ENCODE measurements at regions not wholly inside any gene's neighbourhood (a gene's known extent, or its start where the extent isn't known, plus 50 kb on each side); places are given as distances from the start of the nearest gene placed in this dataset.

DNA sequence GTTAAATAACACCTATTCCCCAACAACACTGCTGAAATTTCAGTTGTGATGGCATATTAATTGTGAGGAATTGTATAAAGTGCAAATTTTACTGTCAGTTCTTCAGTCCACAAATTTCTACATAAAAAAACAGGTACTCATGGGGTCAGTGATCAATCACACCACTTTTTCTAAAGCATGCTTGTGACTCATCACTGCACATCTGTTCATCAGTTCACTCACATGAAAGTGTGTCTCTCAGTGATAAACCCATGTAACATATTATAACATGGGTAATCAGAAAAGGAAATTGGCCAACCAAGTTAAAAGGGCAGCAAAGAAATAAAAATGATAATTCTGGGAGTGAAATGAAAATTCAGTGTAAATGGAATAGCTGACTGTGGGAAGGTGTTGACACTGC, 234.7 kb upstream of the FKBP1C start:
- no peak overlapping the region for H3K4ac ChIP-seq (replicated peaks; ENCODE audit: insufficient read length, low read depth, low read length)
- ChIA-PET CTCF (ENCODE audit: partially characterized antibody) (no interaction called here), POLR2A (ENCODE audit: partially characterized antibody) (no interaction called here)
- no peak overlapping the region for H3K4me3 ChIP-seq (ENCODE audit: extremely low read depth in 1 of 4, insufficient read depth in 2 of 4, low read depth in 3 of 4, low read length in 4 of 4)
- H3K4me1 ChIP-seq (replicated peaks in 1 of 4; ENCODE audit: control insufficient read depth in 3 of 4, insufficient read depth in 4 of 4, low read length in 3 of 4): no peaks in the 10 kb centered on the region
- H3K9me3 ChIP-seq (ENCODE audit: insufficient read depth in 2 of 2, low read depth in 1 of 2, low read length in 1 of 2): no peaks in the 10 kb centered on the region
- H4K5ac ChIP-seq (ENCODE audit: insufficient read length, low read depth, low read length): no peak overlapping the region
- DNase-seq (ENCODE audit: low read depth in 1 of 2, low spot score in 2 of 2) (no peak), FAIRE-seq (no peak)
- H2AFZ ChIP-seq (ENCODE audit: low read length): 0 out of 2 replicates have a peak overlapping the region, but pooled peaks have one; percentile 24
- H2BK20ac ChIP-seq (ENCODE audit: low read length): no peak overlapping the region
- H3K23me2 ChIP-seq (ENCODE audit: low read depth, low read length): no peaks in the 10 kb centered on the region
- H3K14ac ChIP-seq (ENCODE audit: insufficient read length): no peak overlapping the region
- H3K18ac ChIP-seq (ENCODE audit: extremely low read depth, low read length): no peak overlapping the region
- H3K36me3 ChIP-seq (ENCODE audit: control insufficient read depth in 2 of 4, insufficient read depth in 4 of 4, low read length in 3 of 4): no peaks in the 10 kb centered on the region
- H3K27ac ChIP-seq (ENCODE audit: low read depth, low read length): no peak overlapping the region
- H4K8ac ChIP-seq (ENCODE audit: extremely low read depth, insufficient read depth, low read length): no peak overlapping the region
- no peak overlapping the region for H2BK5ac ChIP-seq (ENCODE audit: low read depth, low read length)
- H3K79me1 ChIP-seq (ENCODE audit: low read depth, low read length): no peaks in the 10 kb centered on the region
- H2BK15ac ChIP-seq (ENCODE audit: low read length): no peak overlapping the region
- H3K4me2 ChIP-seq (ENCODE audit: insufficient read depth in 1 of 2, low read depth in 2 of 2, low read length in 2 of 2): no peak overlapping the region
- H3K56ac ChIP-seq (replicated peaks; ENCODE audit: insufficient read length, low read depth, low read length): no peak overlapping the region
- no peak overlapping the region for H4K91ac ChIP-seq (replicated peaks; ENCODE audit: insufficient read length, low read length)
- H2BK120ac ChIP-seq (replicated peaks; ENCODE audit: low read depth, low read length): no peak overlapping the region
- no peak for TF ChIP-seq FOSL1 (IDR thresholded peaks at IDR 0.05; ENCODE audit: insufficient read depth, low read depth, low read length)
- TF ChIP-seq, protein P1, sequence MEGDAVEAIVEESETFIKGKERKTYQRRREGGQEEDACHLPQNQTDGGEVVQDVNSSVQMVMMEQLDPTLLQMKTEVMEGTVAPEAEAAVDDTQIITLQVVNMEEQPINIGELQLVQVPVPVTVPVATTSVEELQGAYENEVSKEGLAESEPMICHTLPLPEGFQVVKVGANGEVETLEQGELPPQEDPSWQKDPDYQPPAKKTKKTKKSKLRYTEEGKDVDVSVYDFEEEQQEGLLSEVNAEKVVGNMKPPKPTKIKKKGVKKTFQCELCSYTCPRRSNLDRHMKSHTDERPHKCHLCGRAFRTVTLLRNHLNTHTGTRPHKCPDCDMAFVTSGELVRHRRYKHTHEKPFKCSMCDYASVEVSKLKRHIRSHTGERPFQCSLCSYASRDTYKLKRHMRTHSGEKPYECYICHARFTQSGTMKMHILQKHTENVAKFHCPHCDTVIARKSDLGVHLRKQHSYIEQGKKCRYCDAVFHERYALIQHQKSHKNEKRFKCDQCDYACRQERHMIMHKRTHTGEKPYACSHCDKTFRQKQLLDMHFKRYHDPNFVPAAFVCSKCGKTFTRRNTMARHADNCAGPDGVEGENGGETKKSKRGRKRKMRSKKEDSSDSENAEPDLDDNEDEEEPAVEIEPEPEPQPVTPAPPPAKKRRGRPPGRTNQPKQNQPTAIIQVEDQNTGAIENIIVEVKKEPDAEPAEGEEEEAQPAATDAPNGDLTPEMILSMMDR (IDR thresholded peaks at IDR 0.05; ENCODE audit: control extremely low read depth in 1 of 3, insufficient read depth in 1 of 3, low read depth in 1 of 3, low read length in 3 of 3): no peak
- no peak for TF ChIP-seq TBP (IDR thresholded peaks at IDR 0.05; ENCODE audit: low read depth, low read length)
- TF ChIP-seq CREB1 (IDR thresholded peaks at IDR 0.05): no peak
- no peak for TF ChIP-seq NANOG (IDR thresholded peaks at IDR 0.05; ENCODE audit: insufficient read depth, low read depth, low read length, poor library complexity, severe bottlenecking)
- no peak for TF ChIP-seq POLR2AphosphoS5 (IDR thresholded peaks at IDR 0.05; ENCODE audit: low read depth, low read length)
- no peak for TF ChIP-seq CHD2 (IDR thresholded peaks at IDR 0.05; ENCODE audit: low read length)
- TF ChIP-seq BRCA1 (IDR thresholded peaks at IDR 0.05; ENCODE audit: low read depth, low read length): no peak
- no peak for TF ChIP-seq KDM5A (IDR thresholded peaks at IDR 0.05; ENCODE audit: low read length)
- TF ChIP-seq BACH1 (IDR thresholded peaks at IDR 0.05; ENCODE audit: low read length): no peak
- no peak for TF ChIP-seq GTF2F1 (IDR thresholded peaks at IDR 0.05; ENCODE audit: borderline replicate concordance, low read depth, low read length)
- TF ChIP-seq CTBP2 (IDR thresholded peaks at IDR 0.05; ENCODE audit: borderline replicate concordance, insufficient read depth, insufficient read length, low read length): no peak
- TF ChIP-seq HDAC2 (IDR thresholded peaks at IDR 0.05; ENCODE audit: borderline replicate concordance in 1 of 2, low read depth in 2 of 2, low read length in 2 of 2): no peak
- no peaks in the 10 kb centered on the region for H3K27me3 ChIP-seq (replicated peaks in 1 of 4; ENCODE audit: control insufficient read depth in 3 of 4, extremely low read depth in 1 of 4, insufficient read depth in 3 of 4, low read length in 3 of 4)
- H3K23ac ChIP-seq (ENCODE audit: insufficient read length): no peak overlapping the region
- H3K79me2 ChIP-seq (ENCODE audit: control insufficient read depth in 1 of 2, insufficient read depth in 2 of 2, low read length in 2 of 2): no peaks in the 10 kb centered on the region
- H2AK5ac ChIP-seq (ENCODE audit: low read depth, low read length): no peak overlapping the region
- no peak overlapping the region for H3K9ac ChIP-seq (replicated peaks in 1 of 4; ENCODE audit: extremely low read depth in 1 of 4, low read depth in 3 of 4, low read length in 3 of 4)
- no peak overlapping the region for H2BK12ac ChIP-seq (ENCODE audit: low read depth, low read length)
- no peaks in the 10 kb centered on the region for H4K20me1 ChIP-seq (replicated peaks in 1 of 2; ENCODE audit: control insufficient read depth in 1 of 2, insufficient read depth in 2 of 2, low read length in 2 of 2)
